Effector memory CD8-positive, alpha-beta T cell (primary cell): ENCODE measurements at regions not wholly inside any gene's neighbourhood (a gene's known extent, or its start where the extent isn't known, plus 50 kb on each side); places are given as distances from the start of the nearest gene placed in this dataset.

ENCODE experiments used
- ATAC-seq: fragments of 150-1000 bp; cut with Tn5 transposase; replicated peaks from 2 replicates; pipeline ENCODE4 v1.10.0; 2021; ENCODE audit warnings: mild to moderate bottlenecking, moderate library complexity
- DNase-seq, 3 experiments: peaks; one replicate each; pipeline ENCODE4 v3.0.0; 2021
- H3K27ac Mint-ChIP-seq, 2 donors: one replicate each; pipeline ENCODE4 v1.8.0; 2022; ENCODE audit warnings: mild to moderate bottlenecking in 2 of 2, mixed read lengths in 2 of 2, moderate library complexity in 2 of 2
- H3K27me3 Mint-ChIP-seq, 2 donors: one replicate each; pipeline ENCODE4 v1.8.0; 2022; ENCODE audit warnings: mixed read lengths in 2 of 2
- H3K36me3 Mint-ChIP-seq: one replicate; pipeline ENCODE4 v1.8.0; 2022; ENCODE audit warnings: mild to moderate bottlenecking, moderate library complexity, mixed read lengths; ENCODE audit not compliant: insufficient read depth
- H3K4me1 Mint-ChIP-seq, 2 donors: one replicate each; pipeline ENCODE4 v1.8.0; 2022; ENCODE audit warnings: low read depth in 2 of 2, mixed read lengths in 2 of 2
- H3K4me3 Mint-ChIP-seq, 2 donors: one replicate each; pipeline ENCODE4 v1.8.0; 2022; ENCODE audit warnings: mild to moderate bottlenecking in 2 of 2, mixed read lengths in 2 of 2, moderate library complexity in 2 of 2
- H3K9me3 Mint-ChIP-seq, 2 donors: one replicate each; pipeline ENCODE4 v1.8.0; 2022; ENCODE audit warnings: mixed read lengths in 2 of 2

GRCh38 chr11:69396051-69396947, 85.2 kb upstream of the LINC01488 start:
- Mint-ChIP-seq H3K4me1 (peaks cover 2 to 6% of the 10 kb centered on the region in 2 donors), H3K27ac (no peak overlapping the region), H3K4me3 (no peak overlapping the region), H3K9me3 (no peaks in the 10 kb centered on the region), H3K27me3 (peaks cover under 1 to 39% of the 10 kb centered on the region in 2 donors), H3K36me3 (no peaks in the 10 kb centered on the region)
- DNase-seq (no peak), ATAC-seq (no peak)

- Mint-ChIP-seq H3K27ac (no peak overlapping the region), H3K4me1 (peaks cover 6 to 7% of the 10 kb centered on the region in 2 donors), H3K4me3 (no peak overlapping the region), H3K27me3 (peaks cover 0 to 36% of the 10 kb centered on the region in 2 donors), H3K36me3 (no peaks in the 10 kb centered on the region), H3K9me3 (no peaks in the 10 kb centered on the region)
- DNase-seq, result no peak
- no peak for ATAC-seq
Measured at GRCh38 chr11:69396948-69397307, 84.5 kb upstream of the LINC01488 start.

GRCh38 chr11:69397732-69398131, 83.7 kb upstream of the LINC01488 start:
- peaks cover 0 to 32% of the 10 kb centered on the region in 2 donors for H3K27me3 Mint-ChIP-seq
- no peak overlapping the region for H3K27ac Mint-ChIP-seq
- peaks cover 6 to 7% of the 10 kb centered on the region in 2 donors for H3K4me1 Mint-ChIP-seq
- DNase-seq, result no peak
- H3K36me3 Mint-ChIP-seq, result no peaks in the 10 kb centered on the region
- H3K4me3 Mint-ChIP-seq, result no peak overlapping the region
- no peak for ATAC-seq
- H3K9me3 Mint-ChIP-seq, result no peaks in the 10 kb centered on the region

- no peak overlapping the region for H3K4me3 Mint-ChIP-seq
- no peaks in the 10 kb centered on the region for H3K36me3 Mint-ChIP-seq
- H3K4me1 Mint-ChIP-seq, result peaks cover 6 to 7% of the 10 kb centered on the region in 2 donors
- no peak overlapping the region for H3K27ac Mint-ChIP-seq
- H3K27me3 Mint-ChIP-seq, result peaks cover 0 to 29% of the 10 kb centered on the region in 2 donors
- DNase-seq, result no peak
- ATAC-seq, result no peak
- peaks cover 0 to 8% of the 10 kb centered on the region in 2 donors for H3K9me3 Mint-ChIP-seq
Measured at GRCh38 chr11:69398529-69399492, 82.7 kb upstream of the LINC01488 start.

GRCh38 chr11:69400140-69400539, 81.3 kb upstream of the LINC01488 start:
- no peak overlapping the region for H3K27ac Mint-ChIP-seq
- peaks cover 4 to 6% of the 10 kb centered on the region in 2 donors for H3K4me1 Mint-ChIP-seq
- no peak for DNase-seq
- peaks cover 0 to 16% of the 10 kb centered on the region in 2 donors for H3K27me3 Mint-ChIP-seq
- no peaks in the 10 kb centered on the region for H3K36me3 Mint-ChIP-seq
- H3K9me3 Mint-ChIP-seq, result peaks cover 0 to 8% of the 10 kb centered on the region in 2 donors
- H3K4me3 Mint-ChIP-seq, result no peak overlapping the region
- ATAC-seq, result no peak

GRCh38 chr11:69400771-69401590, 80.5 kb upstream of the LINC01488 start:
- no peak overlapping the region for H3K27ac Mint-ChIP-seq

GRCh38 chr11:69401715-69402114, 79.7 kb upstream of the LINC01488 start:
- DNase-seq, result no peak
- Mint-ChIP-seq H3K27me3 (peaks cover 0 to 15% of the 10 kb centered on the region in 2 donors), H3K9me3 (peaks cover 0 to 8% of the 10 kb centered on the region in 2 donors), H3K36me3 (no peaks in the 10 kb centered on the region), H3K4me3 (no peak overlapping the region), H3K4me1 (peaks cover 4 to 6% of the 10 kb centered on the region in 2 donors), H3K27ac (no peak overlapping the region)
- ATAC-seq, result no peak

More at GRCh38 chr11:69400771-69401590, 80.5 kb upstream of the LINC01488 start:
- DNase-seq (no peak), ATAC-seq (no peak)
- Mint-ChIP-seq H3K36me3 (no peaks in the 10 kb centered on the region), H3K4me3 (no peak overlapping the region), H3K27me3 (peaks cover 0 to 15% of the 10 kb centered on the region in 2 donors), H3K4me1 (peaks cover 4 to 6% of the 10 kb centered on the region in 2 donors), H3K9me3 (peaks cover 0 to 8% of the 10 kb centered on the region in 2 donors)

- no peak overlapping the region for H3K4me3 Mint-ChIP-seq
- no peak for DNase-seq
- H3K4me1 Mint-ChIP-seq, result peaks cover 4 to 6% of the 10 kb centered on the region in 2 donors
- no peak for ATAC-seq
- no peaks in the 10 kb centered on the region for H3K36me3 Mint-ChIP-seq
- H3K27ac Mint-ChIP-seq, result no peak overlapping the region
- peaks cover 0 to 8% of the 10 kb centered on the region in 2 donors for H3K9me3 Mint-ChIP-seq
- peaks cover 0 to 15% of the 10 kb centered on the region in 2 donors for H3K27me3 Mint-ChIP-seq
Measured at GRCh38 chr11:69402251-69402887, 79.1 kb upstream of the LINC01488 start.

GRCh38 chr11:69403556-69404215, 77.8 kb upstream of the LINC01488 start:
- Mint-ChIP-seq H3K4me3 (no peak overlapping the region), H3K9me3 (peaks cover 0 to 8% of the 10 kb centered on the region in 2 donors), H3K27ac (no peak overlapping the region), H3K27me3 (peaks cover 7 to 24% of the 10 kb centered on the region in 2 donors), H3K36me3 (no peaks in the 10 kb centered on the region), H3K4me1 (peaks cover 3 to 6% of the 10 kb centered on the region in 2 donors)
- DNase-seq (no peak), ATAC-seq (no peak)

- no peak for ATAC-seq
- H3K9me3 Mint-ChIP-seq, result peaks cover 0 to 8% of the 10 kb centered on the region in 2 donors
- DNase-seq, result no peak
- no peaks in the 10 kb centered on the region for H3K36me3 Mint-ChIP-seq
- no peak overlapping the region for H3K27ac Mint-ChIP-seq
- peaks cover 7 to 11% of the 10 kb centered on the region in 2 donors for H3K4me1 Mint-ChIP-seq
- H3K27me3 Mint-ChIP-seq, result peaks cover 14 to 42% of the 10 kb centered on the region in 2 donors
- no peak overlapping the region for H3K4me3 Mint-ChIP-seq
Measured at GRCh38 chr11:69406060-69406459, 75.4 kb upstream of the LINC01488 start.

GRCh38 chr11:69409812-69410645, 71.4 kb upstream of the LINC01488 start:
- DNase-seq (no peak), ATAC-seq (no peak)
- no peak overlapping the region for H3K4me3 Mint-ChIP-seq

More at GRCh38 chr11:69409812-69410645, 71.4 kb upstream of the LINC01488 start:
- H3K9me3 Mint-ChIP-seq, result no peaks in the 10 kb centered on the region
- no peaks in the 10 kb centered on the region for H3K36me3 Mint-ChIP-seq
- peaks cover 5 to 7% of the 10 kb centered on the region in 2 donors for H3K4me1 Mint-ChIP-seq
- peaks cover 14 to 47% of the 10 kb centered on the region in 2 donors for H3K27me3 Mint-ChIP-seq
- no peak overlapping the region for H3K27ac Mint-ChIP-seq
